Stimulated activated CD8-positive, alpha-beta memory T cell treated with anti-CD3 and anti-CD28 coated beads, Interleukin-7, amount 100 ng/mL, for 4 hours (primary cell): ENCODE measurements at regions not wholly inside any gene's neighbourhood (a gene's known extent, or its start where the extent isn't known, plus 50 kb on each side); places are given as distances from the start of the nearest gene placed in this dataset.

Experiments
- DNase-seq, 2 donors: peaks; one replicate each; pipeline ENCODE4 v3.0.0-alpha.2; 2020; ENCODE audit warnings: low read depth in 2 of 2

DNA sequence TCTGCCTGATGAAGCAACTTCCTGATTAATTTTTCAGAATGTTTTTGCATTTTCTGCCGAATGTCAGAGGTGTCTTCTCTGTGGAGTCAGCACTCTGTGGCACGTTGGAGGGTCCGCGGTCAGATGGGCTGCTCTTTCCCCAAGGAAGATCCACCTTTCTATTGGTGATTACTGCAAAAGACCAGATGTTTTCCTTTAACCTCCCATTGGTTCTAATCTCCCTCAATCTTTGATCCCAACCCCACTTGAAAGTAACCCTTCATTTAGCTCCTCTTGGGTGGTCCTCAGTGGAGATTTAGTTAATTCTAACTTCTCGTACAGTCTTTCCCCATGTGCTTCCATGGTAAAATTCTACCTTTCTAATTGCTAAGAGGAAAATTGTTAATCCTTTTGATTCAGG lies 397.7 kb upstream of the DDHD1 start:
- no peak for DNase-seq

DNA sequence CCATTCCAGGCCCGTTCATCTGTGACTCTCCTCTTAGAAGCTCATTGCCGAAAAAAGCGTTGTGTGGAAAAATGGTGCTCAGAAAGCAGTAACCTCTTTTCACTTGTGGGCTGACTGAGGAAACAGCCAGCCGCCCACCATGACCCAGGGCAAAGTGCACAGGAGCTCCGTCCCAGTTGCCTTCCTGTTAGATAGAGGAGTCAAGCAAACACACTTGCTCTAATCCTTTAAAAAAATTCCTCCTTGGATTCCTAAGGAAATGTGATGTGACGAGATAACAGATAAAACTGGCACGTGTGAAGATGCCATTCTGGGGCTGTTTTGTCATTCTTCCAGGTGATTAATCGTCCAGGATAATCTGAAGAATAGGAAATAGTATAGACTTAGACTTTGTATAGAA lies 396.8 kb upstream of the DDHD1 start:
- DNase-seq: no peak

DNA sequence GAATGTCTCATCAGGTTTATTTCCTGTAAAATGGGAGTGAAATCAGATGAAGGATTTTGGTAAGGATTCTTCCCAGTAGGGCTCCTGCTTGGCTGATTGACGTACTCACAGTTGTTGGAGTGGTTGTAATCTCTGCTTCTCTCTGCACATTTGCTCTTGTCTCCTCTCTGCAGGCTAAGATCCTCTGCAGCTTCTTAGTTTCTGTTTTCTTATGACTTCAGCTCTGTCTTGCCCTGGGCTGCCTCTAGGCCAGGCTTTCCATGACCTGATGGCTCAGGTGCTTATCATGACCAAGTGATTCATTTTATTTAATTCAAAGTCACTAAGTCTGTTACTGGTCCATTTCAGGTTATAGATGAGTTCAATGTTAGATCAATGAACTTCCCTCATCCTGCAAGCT lies 394.5 kb upstream of the DDHD1 start:
- DNase-seq: no peak

DNA sequence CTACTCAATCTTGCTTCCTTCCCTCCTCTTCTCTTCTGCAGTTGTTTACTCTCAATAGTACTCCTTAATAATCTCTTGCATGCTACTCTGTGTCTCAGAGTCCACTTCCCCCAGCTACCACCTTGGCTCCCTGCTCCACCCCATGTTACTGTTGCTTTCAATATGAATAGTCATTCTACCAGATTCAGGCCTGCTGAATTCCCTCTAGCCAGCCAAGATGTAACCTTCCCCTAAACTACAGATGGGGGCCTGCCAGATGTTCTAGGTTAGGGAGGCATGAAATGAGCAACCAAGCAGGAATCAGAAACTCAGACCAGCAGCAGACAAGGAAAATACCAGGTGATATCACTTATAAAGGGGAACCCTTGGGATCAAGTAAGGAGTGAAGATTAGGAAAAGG lies 392.1 kb upstream of the DDHD1 start:
- no peak for DNase-seq

GRCh38 chr14:53542732-53543131 lies 389.6 kb upstream of the DDHD1 start:
- no peak for DNase-seq

- no peak for DNase-seq
These were observed 388.3 kb upstream of the DDHD1 start for GRCh38 chr14:53541411-53541810.

- no peak for DNase-seq
These were observed 386.5 kb upstream of the DDHD1 start for GRCh38 chr14:53539489-53540126.

DNA sequence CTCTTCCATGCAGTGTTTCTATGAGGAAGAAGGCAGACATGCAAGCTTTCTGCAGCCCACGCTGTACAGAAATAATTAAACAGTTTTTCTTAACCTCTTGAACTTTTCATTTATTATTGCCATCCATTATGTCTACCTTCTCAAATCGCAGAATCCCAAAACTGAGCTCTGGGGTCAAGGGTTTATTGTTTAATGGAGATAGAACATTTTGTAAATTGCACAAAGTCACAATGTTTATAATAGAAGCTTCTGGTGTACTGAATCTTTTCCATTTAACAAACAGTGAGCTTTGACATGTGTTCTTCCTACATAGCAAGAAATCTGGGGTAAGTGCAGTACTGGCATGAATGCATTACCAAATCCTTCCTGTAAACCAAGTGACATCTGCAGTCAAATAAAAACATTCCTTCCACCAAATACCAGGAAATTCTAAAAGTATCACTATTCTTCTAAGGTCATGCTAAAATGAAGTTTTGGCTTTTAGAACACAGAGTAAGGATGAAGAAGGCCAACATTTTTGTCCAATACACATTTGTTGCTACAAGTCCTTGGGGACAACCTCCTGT lies 385.3 kb upstream of the DDHD1 start:
- no peak for DNase-seq

GRCh38 chr14:53537422-53538315 lies 384.5 kb upstream of the DDHD1 start:
- DNase-seq: no peak

DNA sequence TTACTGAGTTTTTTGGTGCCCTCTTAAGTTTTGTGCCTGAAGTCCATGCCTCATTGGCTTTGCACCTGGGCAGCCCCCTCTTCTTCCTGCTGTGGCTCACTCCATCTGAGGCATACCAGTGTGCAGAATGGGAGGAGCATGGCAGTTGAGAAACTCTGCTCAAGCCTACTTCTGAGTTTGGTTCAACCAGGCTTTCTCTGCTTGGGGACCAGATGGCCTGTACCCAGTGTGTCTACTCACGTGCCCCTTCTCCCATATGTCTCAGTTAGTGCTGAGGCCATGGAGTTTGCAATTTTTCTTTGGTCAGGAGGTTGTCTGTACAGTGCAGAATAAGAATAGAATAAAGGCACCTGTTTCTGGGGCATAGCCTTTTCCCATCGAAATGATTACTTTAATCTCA lies 383.3 kb upstream of the DDHD1 start:
- DNase-seq: no peak

GRCh38 chr14:53534841-53535240 lies 381.7 kb upstream of the DDHD1 start:
- no peak for DNase-seq

DNA sequence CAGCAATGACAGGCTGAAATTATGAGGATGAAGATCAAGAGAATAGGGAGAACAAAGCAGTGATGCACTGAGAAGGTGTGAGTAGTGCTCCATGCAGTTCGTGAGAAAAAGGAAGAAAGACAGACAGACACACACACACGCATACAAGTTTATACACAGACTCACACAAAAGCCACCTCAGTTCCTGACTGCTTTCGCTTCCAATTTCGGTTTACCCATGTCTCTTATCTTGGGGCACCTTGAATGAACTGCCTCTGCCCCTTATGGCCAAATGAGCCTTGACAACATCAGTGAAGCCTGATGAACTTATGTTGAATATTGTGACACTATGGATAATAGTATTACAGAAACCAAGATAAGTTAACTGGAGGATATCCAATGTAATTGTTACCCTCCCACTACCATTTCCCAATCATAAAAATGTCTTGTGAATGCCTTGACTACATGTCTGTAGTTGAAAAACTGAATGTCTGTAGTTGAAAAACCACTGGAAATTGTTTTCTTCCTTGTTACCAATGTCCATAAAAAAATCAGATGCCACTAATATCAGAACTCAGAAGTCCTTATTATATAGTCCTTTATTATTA lies 380.4 kb upstream of the DDHD1 start:
- DNase-seq: no peak

GRCh38 chr14:53532853-53533252 lies 379.7 kb upstream of the DDHD1 start:
- DNase-seq: no peak

- DNase-seq: no peak
These were observed 378.6 kb upstream of the DDHD1 start for GRCh38 chr14:53531730-53532129.

DNA sequence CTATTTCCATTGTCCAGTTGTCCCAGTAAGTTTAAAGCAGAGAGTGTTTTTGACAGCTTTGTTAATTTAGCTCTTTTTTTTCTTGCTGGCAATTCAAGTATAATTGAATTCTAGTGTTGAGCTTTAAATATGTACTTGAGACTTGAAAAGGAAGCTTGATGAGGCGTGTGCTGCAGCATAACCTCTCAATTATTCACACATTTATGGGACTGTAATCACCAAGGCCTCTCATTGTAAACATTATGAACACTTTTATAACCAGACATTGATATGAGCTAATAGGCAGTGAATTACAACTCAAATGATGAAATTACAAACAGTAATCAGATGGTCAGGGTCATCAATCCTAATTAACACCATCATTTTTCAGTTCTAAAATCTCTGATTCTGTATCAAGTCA lies 378.0 kb upstream of the DDHD1 start:
- no peak for DNase-seq

DNA sequence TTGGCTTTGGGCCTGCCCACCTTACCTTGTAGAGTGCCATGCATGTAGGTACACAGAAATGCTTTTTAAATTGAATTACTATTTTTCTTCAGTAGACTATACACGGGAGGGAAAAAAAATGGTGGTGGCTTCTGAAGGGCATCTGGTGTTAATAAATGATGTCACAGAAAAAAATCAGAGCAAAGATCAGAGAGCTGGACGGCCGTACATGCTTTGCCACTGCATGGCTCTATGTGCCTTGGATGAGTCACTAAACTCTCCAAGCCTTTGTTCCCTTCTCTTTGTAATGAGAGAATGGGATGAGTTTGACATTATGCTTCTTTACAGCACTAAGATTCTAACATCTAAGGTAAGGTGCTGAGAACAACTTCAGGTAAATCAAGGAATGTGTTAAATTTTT lies 376.4 kb upstream of the DDHD1 start:
- no peak for DNase-seq

DNA sequence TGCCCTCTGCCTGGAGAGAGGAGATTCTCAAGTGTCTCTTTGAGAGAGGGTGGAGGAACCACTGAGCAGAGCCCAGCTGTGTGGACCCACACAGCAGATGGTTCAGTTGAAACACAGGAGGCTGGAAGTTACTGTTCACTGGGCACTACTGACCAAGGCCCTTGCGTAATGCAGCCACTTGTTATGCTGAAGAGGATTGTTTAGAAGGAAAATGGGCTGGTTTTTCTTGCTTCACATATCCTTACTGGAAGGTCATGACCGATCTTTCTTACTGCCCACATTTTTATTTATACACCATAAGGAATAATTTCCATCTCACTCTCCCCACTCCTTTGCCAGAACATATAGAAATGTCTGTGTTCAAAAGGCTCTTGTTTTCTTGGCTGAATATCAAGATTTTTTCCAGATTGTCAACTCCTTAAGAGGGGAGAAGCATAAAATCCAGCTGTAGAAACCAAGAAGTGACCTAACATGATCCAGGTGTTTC lies 375.1 kb upstream of the DDHD1 start:
- no peak for DNase-seq

DNA sequence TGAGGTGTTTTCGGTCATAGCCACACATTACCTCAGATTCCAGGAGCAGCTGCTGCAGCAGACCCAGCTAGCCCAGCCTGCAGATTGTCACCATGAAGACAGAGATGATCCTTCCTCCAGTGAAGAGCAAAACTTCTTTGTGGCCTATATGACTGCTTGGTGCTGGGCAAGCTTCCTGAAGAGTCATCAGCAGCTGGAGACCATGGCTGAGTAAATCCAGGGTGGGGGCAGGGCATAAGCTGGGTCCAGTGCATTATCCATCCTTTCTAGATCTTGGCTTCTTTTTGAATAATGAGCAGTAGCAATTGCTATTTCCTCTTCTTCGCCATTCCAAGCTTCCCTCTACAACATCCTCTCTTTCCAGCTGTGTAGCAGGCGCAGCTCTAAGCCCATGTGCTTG lies 373.1 kb upstream of the DDHD1 start:
- no peak for DNase-seq

GRCh38 chr14:53525608-53526007 lies 372.5 kb upstream of the DDHD1 start:
- no peak for DNase-seq

DNA sequence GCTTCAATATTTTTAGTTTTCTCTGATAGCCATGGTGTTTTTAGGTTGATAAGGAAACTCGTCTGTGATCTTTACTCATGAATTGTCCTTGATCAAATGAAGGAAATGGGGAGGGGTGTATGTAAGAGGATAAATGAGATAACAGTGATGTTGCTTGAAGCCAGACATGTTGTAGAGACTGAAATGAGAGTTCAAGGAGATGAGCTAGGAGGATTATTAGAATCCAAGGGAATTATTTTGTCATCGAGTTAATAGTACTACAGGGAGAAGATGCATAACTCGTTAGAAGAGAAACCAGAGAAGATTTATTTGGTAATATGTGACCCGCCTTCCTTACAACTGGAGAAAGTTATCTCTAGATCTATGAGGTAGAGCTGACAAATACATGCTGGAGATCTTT lies 371.3 kb upstream of the DDHD1 start:
- DNase-seq: no peak

GRCh38 chr14:53523226-53523625 lies 370.1 kb upstream of the DDHD1 start:
- DNase-seq: no peak

GRCh38 chr14:53520078-53520928 lies 367.2 kb upstream of the DDHD1 start:
- no peak for DNase-seq
